ENCODE measurements at regions not wholly inside any gene's neighbourhood (a gene's known extent, or its start where the extent isn't known, plus 50 kb on each side); places are given as distances from the start of the nearest gene placed in this dataset.
A peak's percentile ranks its signal among the peaks of the same experiment; 100 is the strongest.

GRCh38 chr2:46847185-46847710 is 68.4 kb downstream of the MCFD2 start (continued):
- TF ChIP-seq, protein P1, sequence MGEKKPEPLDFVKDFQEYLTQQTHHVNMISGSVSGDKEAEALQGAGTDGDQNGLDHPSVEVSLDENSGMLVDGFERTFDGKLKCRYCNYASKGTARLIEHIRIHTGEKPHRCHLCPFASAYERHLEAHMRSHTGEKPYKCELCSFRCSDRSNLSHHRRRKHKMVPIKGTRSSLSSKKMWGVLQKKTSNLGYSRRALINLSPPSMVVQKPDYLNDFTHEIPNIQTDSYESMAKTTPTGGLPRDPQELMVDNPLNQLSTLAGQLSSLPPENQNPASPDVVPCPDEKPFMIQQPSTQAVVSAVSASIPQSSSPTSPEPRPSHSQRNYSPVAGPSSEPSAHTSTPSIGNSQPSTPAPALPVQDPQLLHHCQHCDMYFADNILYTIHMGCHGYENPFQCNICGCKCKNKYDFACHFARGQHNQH (CRISPR knock-in tag; IDR thresholded peaks at IDR 0.05), result 0 out of 2 replicates have a peak, but pooled peaks have one; percentile 55
- TF ChIP-seq ZNF143 (CRISPR knock-in tag; IDR thresholded peaks at IDR 0.05) (no peak), GLI4 (CRISPR knock-in tag; IDR thresholded peaks at IDR 0.05; ENCODE audit: borderline replicate concordance) (no peak), NR2F6 (IDR thresholded peaks at IDR 0.05) (0 out of 2 replicates have a peak, but pooled peaks have one; percentile 16), NR2F6 (CRISPR knock-in tag; IDR thresholded peaks at IDR 0.05) (peak; percentile 67), ZNF382 (CRISPR knock-in tag; IDR thresholded peaks at IDR 0.05; ENCODE audit: borderline replicate concordance) (no peak), CERS6 (CRISPR knock-in tag; IDR thresholded peaks at IDR 0.05) (no peak), GATAD2A (CRISPR knock-in tag; IDR thresholded peaks at IDR 0.05) (peak; percentile 83), POGZ (CRISPR knock-in tag; IDR thresholded peaks at IDR 0.05) (0 out of 2 replicates have a peak, but pooled peaks have one; percentile 19), DMTF1 (CRISPR knock-in tag; IDR thresholded peaks at IDR 0.05) (no peak), REPIN1 (CRISPR knock-in tag; IDR thresholded peaks at IDR 0.05; ENCODE audit: borderline replicate concordance, low read depth) (peak; percentile 55; the same call in 1 of the 2 replicates), ZNF280B (CRISPR knock-in tag; IDR thresholded peaks at IDR 0.05; ENCODE audit: borderline replicate concordance) (0 out of 2 replicates have a peak, but pooled peaks have one; percentile 46), SOX5 (CRISPR knock-in tag; IDR thresholded peaks at IDR 0.05; ENCODE audit: borderline replicate concordance) (peak; percentile 47; the same call in 1 of the 2 replicates), STAT5B (CRISPR knock-in tag; IDR thresholded peaks at IDR 0.05) (no peak), TEAD3 (CRISPR knock-in tag; optimal IDR thresholded peaks at IDR 0.05; ENCODE audit: borderline replicate concordance) (peak; percentile 6), NR2F2 (IDR thresholded peaks at IDR 0.05; ENCODE audit: borderline replicate concordance, low read depth) (no peak), KDM5B (CRISPR knock-in tag; IDR thresholded peaks at IDR 0.05; ENCODE audit: borderline replicate concordance) (peak; percentile 48; the same call in 1 of the 2 replicates), ZNF720 (CRISPR knock-in tag; IDR thresholded peaks at IDR 0.05) (no peak), ARNT2 (CRISPR knock-in tag; IDR thresholded peaks at IDR 0.05; ENCODE audit: low read depth) (peak; percentile 26; the same call in 1 of the 2 replicates)

All from HepG2 (cell line).